Neural progenitor cell (in vitro differentiated cells): ENCODE measurements at regions not wholly inside any gene's neighbourhood (a gene's known extent, or its start where the extent isn't known, plus 50 kb on each side); places are given as distances from the start of the nearest gene placed in this dataset.

Source experiments
- CTCF ChIP-seq: fragments of 200-600 bp; sonication (generic); IDR thresholded peaks from 2 replicates; pipeline ENCODE4 v1.5.1; 2017; ENCODE audit warnings: antibody characterized with exemption, mild to moderate bottlenecking
- EZH2 ChIP-seq: fragments of 200-600 bp; sonication (generic); IDR thresholded peaks from 2 replicates; pipeline ENCODE4 v1.6.1; 2017; ENCODE audit warnings: antibody characterized with exemption, mild to moderate bottlenecking, moderate library complexity
- EZH2phosphoT487 ChIP-seq: fragments of 200-600 bp; sonication (generic); IDR thresholded peaks from 2 replicates; pipeline ENCODE4 v1.6.1; 2017; ENCODE audit warnings: antibody characterized with exemption

DNA sequence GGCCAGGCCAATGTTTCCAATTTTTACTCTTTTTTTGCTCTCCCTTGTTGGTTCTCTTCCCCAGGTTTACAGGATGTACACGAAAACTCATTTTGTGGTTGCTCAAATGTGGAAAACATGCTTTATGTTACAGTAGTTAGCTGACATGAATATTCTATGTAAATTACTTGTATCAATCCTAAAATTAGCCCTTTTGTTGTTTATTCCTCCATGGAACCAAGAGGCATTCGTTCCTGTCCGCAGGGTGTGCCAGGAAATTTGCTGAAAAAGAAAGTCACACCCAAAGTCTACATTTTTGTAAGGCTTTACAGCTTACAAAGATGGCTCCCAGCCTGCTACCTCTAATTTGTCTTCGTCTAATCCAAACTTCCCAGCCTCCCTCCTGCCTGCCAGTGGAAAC, 652.3 kb downstream of the ETS1 start:
- TF ChIP-seq CTCF (no peak), EZH2phosphoT487 (no peak), EZH2 (no peak)
